ENCODE measurements at regions not wholly inside any gene's neighbourhood (a gene's known extent, or its start where the extent isn't known, plus 50 kb on each side); places are given as distances from the start of the nearest gene placed in this dataset.

DNA sequence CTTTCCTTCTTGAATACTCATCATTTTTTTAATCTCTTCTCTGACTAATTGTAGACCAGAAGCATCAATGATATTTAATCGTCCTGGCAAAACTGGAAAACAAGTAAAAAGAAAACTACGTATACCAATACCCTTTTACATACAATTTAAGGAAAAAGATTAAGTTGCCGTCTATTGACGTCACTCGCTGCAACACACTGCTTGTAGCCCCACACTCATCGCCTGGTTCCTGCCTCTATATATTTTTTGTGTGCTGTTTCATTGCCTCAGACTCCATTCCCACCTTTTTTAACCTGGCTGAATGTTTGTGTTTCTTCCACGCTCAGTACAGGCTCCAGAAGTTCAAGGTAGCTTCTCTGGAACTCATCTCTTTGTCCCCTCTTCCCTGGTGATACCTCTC lies 536.2 kb downstream of the METTL4 start:
- TF ChIP-seq POLR2AphosphoS5 (IDR thresholded peaks at IDR 0.05; ENCODE audit: low read depth) = no peak
- TF ChIP-seq, protein P1, sequence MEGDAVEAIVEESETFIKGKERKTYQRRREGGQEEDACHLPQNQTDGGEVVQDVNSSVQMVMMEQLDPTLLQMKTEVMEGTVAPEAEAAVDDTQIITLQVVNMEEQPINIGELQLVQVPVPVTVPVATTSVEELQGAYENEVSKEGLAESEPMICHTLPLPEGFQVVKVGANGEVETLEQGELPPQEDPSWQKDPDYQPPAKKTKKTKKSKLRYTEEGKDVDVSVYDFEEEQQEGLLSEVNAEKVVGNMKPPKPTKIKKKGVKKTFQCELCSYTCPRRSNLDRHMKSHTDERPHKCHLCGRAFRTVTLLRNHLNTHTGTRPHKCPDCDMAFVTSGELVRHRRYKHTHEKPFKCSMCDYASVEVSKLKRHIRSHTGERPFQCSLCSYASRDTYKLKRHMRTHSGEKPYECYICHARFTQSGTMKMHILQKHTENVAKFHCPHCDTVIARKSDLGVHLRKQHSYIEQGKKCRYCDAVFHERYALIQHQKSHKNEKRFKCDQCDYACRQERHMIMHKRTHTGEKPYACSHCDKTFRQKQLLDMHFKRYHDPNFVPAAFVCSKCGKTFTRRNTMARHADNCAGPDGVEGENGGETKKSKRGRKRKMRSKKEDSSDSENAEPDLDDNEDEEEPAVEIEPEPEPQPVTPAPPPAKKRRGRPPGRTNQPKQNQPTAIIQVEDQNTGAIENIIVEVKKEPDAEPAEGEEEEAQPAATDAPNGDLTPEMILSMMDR (IDR thresholded peaks at IDR 0.05; ENCODE audit: insufficient read depth, low read length) = no peak

Data from HL-60 (cell line).